ENCODE measurements at regions not wholly inside any gene's neighbourhood (a gene's known extent, or its start where the extent isn't known, plus 50 kb on each side); places are given as distances from the start of the nearest gene placed in this dataset.

GRCh38 chr2:241985986-241986329, 116.4 kb downstream of the RTP5 start:
- no peak for TF ChIP-seq CTCF (IDR thresholded peaks at IDR 0.05; ENCODE audit: low read depth, low read length)
- H3K4me1 ChIP-seq (ENCODE audit: low read depth) = no peaks in the 10 kb centered on the region

GRCh38 chr2:241986836-241987641, 117.5 kb downstream of the RTP5 start:
- TF ChIP-seq CTCF (IDR thresholded peaks at IDR 0.05; ENCODE audit: low read depth, low read length) = no peak
- no peaks in the 10 kb centered on the region for H3K9me3 ChIP-seq (ENCODE audit: low read depth)
- no peak overlapping the region for H3K4me3 ChIP-seq
- H3K27me3 ChIP-seq = no peaks in the 10 kb centered on the region
- no peak overlapping the region for H3K27ac ChIP-seq
- DNase-seq (ENCODE audit: low read depth in 1 of 2, low spot score in 1 of 2) = no peak
- no peaks in the 10 kb centered on the region for H3K36me3 ChIP-seq
- no peaks in the 10 kb centered on the region for H3K4me1 ChIP-seq (ENCODE audit: low read depth)

More at GRCh38 chr2:241985986-241986329, 116.4 kb downstream of the RTP5 start:
- no peak for DNase-seq (ENCODE audit: low read depth in 1 of 2, low spot score in 1 of 2)
- H3K27ac ChIP-seq = no peak overlapping the region
- no peak overlapping the region for H3K4me3 ChIP-seq
- H3K27me3 ChIP-seq = no peaks in the 10 kb centered on the region
- H3K36me3 ChIP-seq = no peaks in the 10 kb centered on the region
- no peaks in the 10 kb centered on the region for H3K9me3 ChIP-seq (ENCODE audit: low read depth)

GRCh38 chr2:241987726-241988125, 118.2 kb downstream of the RTP5 start:
- H3K9me3 ChIP-seq (ENCODE audit: low read depth) = no peaks in the 10 kb centered on the region
- no peak overlapping the region for H3K27ac ChIP-seq
- no peak for TF ChIP-seq CTCF (IDR thresholded peaks at IDR 0.05; ENCODE audit: low read depth, low read length)
- no peaks in the 10 kb centered on the region for H3K36me3 ChIP-seq
- DNase-seq (ENCODE audit: low read depth in 1 of 2, low spot score in 1 of 2) = no peak
- H3K4me1 ChIP-seq (ENCODE audit: low read depth) = no peaks in the 10 kb centered on the region
- no peak overlapping the region for H3K4me3 ChIP-seq
- no peaks in the 10 kb centered on the region for H3K27me3 ChIP-seq

GRCh38 chr2:241988146-241988545, 118.6 kb downstream of the RTP5 start:
- no peak for DNase-seq (ENCODE audit: low read depth in 1 of 2, low spot score in 1 of 2)
- no peaks in the 10 kb centered on the region for H3K36me3 ChIP-seq
- H3K27ac ChIP-seq = no peak overlapping the region
- H3K4me1 ChIP-seq (ENCODE audit: low read depth) = no peaks in the 10 kb centered on the region
- no peak overlapping the region for H3K4me3 ChIP-seq
- H3K9me3 ChIP-seq (ENCODE audit: low read depth) = no peaks in the 10 kb centered on the region
- no peak for TF ChIP-seq CTCF (IDR thresholded peaks at IDR 0.05; ENCODE audit: low read depth, low read length)
- H3K27me3 ChIP-seq = no peaks in the 10 kb centered on the region

- Histone ChIP-seq H3K4me3 (no peak overlapping the region), H3K27ac (no peak overlapping the region), H3K36me3 (no peaks in the 10 kb centered on the region), H3K9me3 (ENCODE audit: low read depth) (no peaks in the 10 kb centered on the region), H3K27me3 (no peaks in the 10 kb centered on the region), H3K4me1 (ENCODE audit: low read depth) (no peaks in the 10 kb centered on the region)
- no peak for TF ChIP-seq CTCF (IDR thresholded peaks at IDR 0.05; ENCODE audit: low read depth, low read length)
- DNase-seq (ENCODE audit: low read depth in 1 of 2, low spot score in 1 of 2) = no peak
Measured at GRCh38 chr2:241989074-241989473, 119.5 kb downstream of the RTP5 start.
